GM19239 (cell line): ENCODE measurements at regions not wholly inside any gene's neighbourhood (a gene's known extent, or its start where the extent isn't known, plus 50 kb on each side); places are given as distances from the start of the nearest gene placed in this dataset.

ENCODE experiments used
- DNase-seq: peaks from one replicate; pipeline ENCODE4 v3.0.0; 2011; ENCODE audit warnings: low spot score; ENCODE audit not compliant: insufficient read length
- FAIRE-seq: peaks from 2 replicates; lab custom pipeline; 2011; peaks lifted over from hg19 to GRCh38; lab: Jason Lieb, UNC

GRCh38 chr7:17205910-17206309 is 92.5 kb upstream of the AHR start:
- DNase-seq (no peak), FAIRE-seq (no peak)

- peak; percentile 18 for FAIRE-seq
- no peak for DNase-seq
These were observed 92.0 kb upstream of the AHR start for GRCh38 chr7:17206349-17206905.

GRCh38 chr7:17207220-17207619 is 91.2 kb upstream of the AHR start:
- peak; percentile 14 for FAIRE-seq
- DNase-seq = no peak

DNA sequence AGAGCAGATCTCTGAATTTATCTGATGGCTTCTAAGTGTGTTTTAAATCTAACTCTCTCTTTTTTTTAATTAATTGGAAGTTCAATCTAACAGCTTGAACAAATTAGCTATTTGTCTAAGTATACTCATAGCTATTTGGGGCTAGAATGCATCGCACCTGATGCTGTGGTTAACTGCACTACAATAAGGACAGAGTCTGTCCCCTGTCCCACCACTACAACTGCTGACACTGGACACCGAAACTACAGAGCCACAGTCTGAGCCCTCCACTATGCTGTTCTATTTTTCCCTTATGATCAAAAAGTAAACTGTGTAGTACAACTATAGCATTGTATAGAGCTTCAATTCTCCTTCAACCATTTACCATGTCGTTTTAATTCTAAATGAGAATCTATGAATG is 89.4 kb upstream of the AHR start:
- FAIRE-seq = no peak
- no peak for DNase-seq

DNA sequence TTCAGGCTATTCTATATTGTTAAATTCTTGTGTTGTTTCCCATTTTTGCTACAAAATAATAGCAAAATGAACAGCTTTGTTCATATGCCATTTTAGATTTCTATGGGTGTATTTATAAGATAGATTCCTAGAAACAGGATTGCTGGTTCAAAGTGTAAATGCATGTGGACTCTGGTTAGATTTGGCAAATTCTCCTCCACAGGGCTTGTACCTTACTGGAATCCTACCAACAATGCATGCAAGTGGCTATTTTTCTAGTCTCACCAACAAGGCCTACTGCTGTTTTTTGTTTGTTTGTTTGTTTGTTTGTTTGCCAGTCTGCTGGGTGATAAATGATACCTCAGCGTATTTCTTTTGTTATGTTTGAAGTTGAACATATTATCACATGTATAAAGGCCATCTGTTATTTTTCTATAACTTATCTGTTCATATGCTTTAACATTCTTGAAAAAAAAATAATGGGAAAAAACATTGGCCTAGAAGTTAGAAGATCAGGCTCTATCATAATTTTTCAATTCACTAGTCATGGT is 87.1 kb upstream of the AHR start:
- no peak for FAIRE-seq
- no peak for DNase-seq

DNA sequence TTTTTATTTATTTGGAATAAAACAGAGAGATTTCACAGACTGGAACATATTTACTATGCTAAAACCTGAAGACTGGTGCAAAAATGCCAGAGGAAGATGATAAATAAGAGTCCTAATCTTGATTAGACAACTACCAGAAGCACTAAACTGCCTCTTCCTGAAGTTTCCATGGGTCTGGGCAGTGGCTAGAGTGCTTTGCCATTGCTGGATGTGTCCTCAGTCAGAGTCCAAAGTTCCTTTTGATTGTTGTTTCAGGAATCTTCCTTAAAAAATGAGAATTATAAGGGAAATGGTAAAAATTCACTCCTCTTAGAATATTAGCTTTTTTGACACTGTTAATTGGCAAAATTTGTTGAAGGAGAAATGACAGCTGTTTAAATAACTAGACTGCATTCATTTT is 86.3 kb upstream of the AHR start:
- FAIRE-seq (peak; percentile 55), DNase-seq (no peak)

DNA sequence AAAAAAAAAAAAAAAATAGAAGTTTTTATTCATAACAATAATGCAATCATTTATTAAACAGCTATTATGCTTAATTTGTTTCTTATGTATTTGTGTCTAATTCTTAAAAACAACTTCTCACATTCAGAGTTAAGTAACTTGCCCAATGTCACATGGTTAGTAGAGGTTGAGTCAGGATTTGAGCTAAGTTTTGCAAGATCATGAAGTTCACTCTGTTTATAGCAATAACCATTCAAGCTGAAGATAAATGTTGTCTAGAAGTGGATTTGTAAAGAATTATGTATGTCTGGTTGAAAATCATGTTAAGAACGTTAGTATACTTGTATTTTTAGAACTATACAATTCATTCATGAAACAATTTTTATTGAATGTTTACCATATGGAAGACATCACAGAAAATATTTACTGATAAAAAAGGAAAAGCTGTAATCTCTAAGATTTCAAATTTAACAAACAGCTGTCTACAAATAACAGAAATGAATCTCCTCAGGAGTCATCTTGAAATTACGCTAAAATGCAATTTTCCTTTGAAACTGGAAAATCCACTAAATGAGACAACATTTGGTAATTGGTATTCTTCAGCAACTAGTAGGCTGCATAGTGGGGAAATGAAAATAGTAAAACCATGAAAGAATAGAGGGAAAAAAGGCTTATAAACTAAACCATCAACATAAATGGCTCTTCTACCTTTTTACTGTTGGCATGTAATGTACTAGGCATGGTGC is 70.5 kb upstream of the AHR start:
- FAIRE-seq = no peak
- DNase-seq = no peak

DNA sequence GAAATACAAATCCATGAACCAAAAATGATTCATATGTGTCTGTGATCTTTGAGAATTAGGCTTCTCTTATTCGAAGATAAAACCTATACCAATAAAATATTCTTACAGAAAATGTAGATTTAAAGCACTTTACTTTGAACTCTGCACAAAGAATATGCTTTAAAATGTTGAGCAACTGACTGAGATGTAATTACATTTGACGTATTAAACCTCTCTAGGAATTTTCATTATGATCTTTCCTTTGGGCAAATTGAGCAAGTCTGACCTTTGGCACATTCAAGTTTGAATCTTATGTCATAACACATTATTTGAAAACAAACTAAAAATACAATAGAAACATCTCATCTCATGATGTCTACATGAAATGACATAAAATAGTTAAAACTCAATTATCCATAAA is 69.2 kb upstream of the AHR start:
- FAIRE-seq = no peak

DNA sequence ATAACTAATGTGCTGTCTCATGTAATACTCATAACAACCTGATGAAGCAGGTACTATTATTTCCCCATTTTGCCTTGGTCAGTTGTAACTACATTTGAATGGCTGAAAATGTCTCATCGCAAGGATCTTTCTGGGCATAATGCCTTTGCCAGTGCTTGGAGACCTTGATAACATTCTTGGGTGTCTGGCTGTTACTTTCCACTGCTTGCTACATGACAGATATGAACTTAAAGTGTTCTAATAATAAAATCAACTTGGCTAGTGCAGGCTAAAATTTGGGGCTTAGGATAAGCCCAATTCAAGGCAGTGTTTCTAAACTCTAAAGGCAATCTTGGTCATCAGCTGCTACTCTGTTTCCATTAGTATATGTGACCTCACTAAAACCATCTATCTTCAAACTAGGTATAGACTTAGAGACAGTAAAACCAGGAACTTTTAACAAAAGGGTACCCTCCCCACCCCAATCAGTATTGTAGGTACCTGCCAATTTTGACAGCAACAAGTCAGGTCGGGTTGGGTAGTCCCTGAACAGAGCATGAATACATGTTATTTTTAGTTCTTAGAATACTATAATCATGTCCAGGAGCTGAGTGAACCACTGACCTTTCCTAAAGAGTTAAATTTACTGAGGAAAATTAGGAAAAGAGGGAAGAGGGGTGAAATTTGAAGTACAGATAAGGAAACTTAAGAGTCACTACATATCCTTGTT is 68.2 kb upstream of the AHR start:
- FAIRE-seq (no peak), DNase-seq (no peak)

More for the DNA sequence above, 69.2 kb upstream of the AHR start:
- DNase-seq = no peak

- no peak for DNase-seq
- peak; percentile 81 for FAIRE-seq
These were observed 64.8 kb upstream of the AHR start for GRCh38 chr7:17233603-17234002.

GRCh38 chr7:17234030-17234397 is 64.4 kb upstream of the AHR start:
- FAIRE-seq (no peak), DNase-seq (no peak)

- DNase-seq = peak; percentile 28
- peak; percentile 94 for FAIRE-seq
These were observed 63.9 kb upstream of the AHR start for GRCh38 chr7:17234398-17235031.

- FAIRE-seq (no peak), DNase-seq (no peak)
These were observed 62.3 kb upstream of the AHR start for GRCh38 chr7:17236171-17236570.

GRCh38 chr7:17236603-17237002 is 61.8 kb upstream of the AHR start:
- FAIRE-seq (no peak), DNase-seq (no peak)

DNA sequence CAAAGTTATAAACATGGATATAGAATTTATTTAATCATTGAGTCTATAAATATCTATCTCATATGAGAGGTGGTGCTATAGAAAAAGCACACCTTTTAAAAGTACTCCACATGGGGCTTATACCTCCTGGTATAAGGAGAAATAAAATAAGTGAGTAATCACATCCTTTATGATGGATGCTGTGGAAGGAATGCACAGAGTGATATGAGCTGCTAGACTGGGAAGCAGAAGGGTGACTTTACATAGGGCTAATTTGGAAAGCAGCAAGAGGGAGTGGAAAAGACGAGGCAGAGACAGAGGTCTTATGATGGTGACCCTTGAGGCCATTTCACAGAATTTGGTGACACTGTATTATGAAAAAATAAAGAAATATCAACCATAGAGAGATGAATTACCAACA is 59.4 kb upstream of the AHR start:
- DNase-seq (no peak), FAIRE-seq (no peak)

DNA sequence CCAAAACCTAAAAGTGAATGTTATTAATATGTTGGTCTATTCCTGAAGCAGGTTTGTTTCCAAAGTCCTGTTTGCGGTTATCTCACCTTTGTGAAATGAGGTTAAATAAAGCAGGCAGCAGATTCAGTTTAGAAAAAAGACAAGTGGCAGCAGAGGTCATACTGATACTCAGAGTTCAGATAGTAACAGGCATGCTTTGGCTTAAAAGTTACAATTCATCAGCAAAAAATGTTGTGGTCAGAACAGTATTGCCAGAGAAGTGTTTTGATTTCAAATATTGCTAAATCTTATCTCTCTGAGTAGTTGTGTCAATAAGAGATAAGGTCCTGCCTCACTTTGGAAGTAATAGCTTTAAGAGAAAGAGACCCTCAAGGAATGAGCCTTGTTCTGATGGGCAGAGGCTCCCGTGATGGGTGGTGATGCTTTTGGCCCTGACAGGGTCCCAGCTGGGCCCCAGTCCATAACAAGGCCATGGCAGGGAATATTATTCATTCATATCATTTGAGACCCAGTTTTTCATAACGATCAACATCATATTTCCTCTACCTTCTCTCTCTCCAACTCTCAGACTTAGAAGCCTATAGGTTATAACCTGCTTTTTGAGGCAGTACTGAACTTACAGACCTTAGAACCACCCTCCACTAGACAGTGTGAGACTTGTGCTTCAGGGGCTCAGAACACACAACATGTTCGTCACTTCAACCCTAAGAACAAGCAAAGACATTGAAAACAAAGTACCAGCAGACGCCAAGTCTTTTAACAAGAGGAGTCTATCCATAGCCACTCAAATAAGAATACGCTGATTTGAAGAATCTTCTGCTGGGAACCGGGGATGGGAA is 58.5 kb upstream of the AHR start:
- FAIRE-seq (no peak), DNase-seq (no peak)

DNA sequence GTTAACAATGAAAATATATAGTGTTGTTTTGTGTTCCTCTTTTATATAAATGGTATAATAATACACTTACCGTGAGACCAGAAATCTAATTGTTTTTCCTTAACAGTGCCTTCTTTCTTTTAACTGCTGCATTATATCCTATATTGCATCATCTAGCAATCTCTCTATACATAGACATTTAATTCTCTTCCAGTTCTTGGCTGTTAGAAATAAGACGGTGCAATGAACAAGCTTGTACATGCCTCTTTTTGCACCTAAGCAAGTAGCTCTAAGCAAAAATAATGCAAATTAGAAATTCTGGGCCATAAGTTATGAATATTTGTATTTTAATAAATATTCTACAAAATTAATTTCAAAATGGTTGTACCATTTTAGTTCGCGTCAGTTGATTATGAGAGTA is 55.9 kb upstream of the AHR start:
- DNase-seq (no peak), FAIRE-seq (no peak)

- FAIRE-seq = no peak
- no peak for DNase-seq
These were observed 53.7 kb upstream of the AHR start for GRCh38 chr7:17244786-17245185.

GRCh38 chr7:17247357-17247756 is 51.1 kb upstream of the AHR start:
- DNase-seq (no peak), FAIRE-seq (no peak)

DNA sequence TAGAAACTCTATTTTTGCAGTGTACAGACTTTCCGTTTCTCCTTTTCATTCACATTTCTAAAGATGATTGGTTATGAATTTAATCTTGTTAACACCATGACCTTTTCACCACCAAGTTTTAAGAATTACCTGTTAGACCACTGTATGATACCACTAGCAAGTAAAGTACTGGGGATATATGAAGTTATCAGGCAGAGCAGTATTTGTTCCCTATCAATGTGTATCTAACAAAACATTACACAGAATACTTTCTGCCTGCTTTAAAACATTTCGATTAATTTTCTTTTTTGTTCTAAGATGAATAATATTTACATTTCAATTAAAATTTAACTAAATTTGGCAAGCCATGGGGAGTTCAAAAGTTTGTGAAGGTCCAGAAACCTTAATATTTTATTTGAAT is 49.9 kb upstream of the AHR start:
- no peak for FAIRE-seq
- no peak for DNase-seq
